H54 (cell line): ENCODE measurements at regions not wholly inside any gene's neighbourhood (a gene's known extent, or its start where the extent isn't known, plus 50 kb on each side); places are given as distances from the start of the nearest gene placed in this dataset.

Source experiments
- DNase-seq: peaks from one replicate; pipeline ENCODE4 v3.0.0; 2011; ENCODE audit warnings: low spot score, mixed read lengths; ENCODE audit not compliant: insufficient read length
- FAIRE-seq: peaks from 3 replicates; lab custom pipeline; 2011; peaks lifted over from hg19 to GRCh38; lab: Jason Lieb, UNC
- POLR2A ChIP-seq: IDR thresholded peaks from 2 replicates; pipeline ENCODE4 v1.6.1; 2011; ENCODE audit warnings: low read depth, mild to moderate bottlenecking, low read length

- no peak for TF ChIP-seq POLR2A
- FAIRE-seq: no peak
- DNase-seq: no peak
Measured at GRCh38 chr7:156560696-156561095, 79.9 kb upstream of the RNF32 start.

GRCh38 chr7:156560075-156560474, 80.5 kb upstream of the RNF32 start:
- FAIRE-seq (no peak), DNase-seq (no peak)
- TF ChIP-seq POLR2A: no peak

- TF ChIP-seq POLR2A: no peak
- no peak for FAIRE-seq
- no peak for DNase-seq
Measured at GRCh38 chr7:156559001-156559400, 81.6 kb upstream of the RNF32 start.

GRCh38 chr7:156558198-156558597, 82.4 kb upstream of the RNF32 start:
- DNase-seq (peak; percentile 47), FAIRE-seq (no peak)
- TF ChIP-seq POLR2A: no peak

GRCh38 chr7:156556083-156556482, 84.5 kb upstream of the RNF32 start:
- FAIRE-seq (no peak), DNase-seq (no peak)
- no peak for TF ChIP-seq POLR2A

DNA sequence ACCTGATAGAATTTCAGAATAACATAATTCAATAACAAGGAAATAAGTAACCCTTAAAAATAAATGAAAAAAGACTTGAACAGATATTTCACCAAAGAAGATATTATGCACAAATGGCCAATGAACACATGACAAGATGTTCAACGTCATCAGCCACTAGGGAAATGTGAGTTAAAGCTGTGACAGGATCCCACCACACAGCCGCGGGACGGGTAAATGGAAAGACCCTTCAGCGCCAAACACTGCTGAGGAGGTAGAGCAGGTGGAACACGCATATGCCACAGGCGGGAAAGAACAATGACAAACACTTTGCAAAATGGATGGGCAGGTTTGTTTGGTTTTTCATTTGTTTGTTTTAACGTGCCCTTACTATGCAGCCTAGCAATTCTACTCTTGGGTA, 86.1 kb upstream of the RNF32 start:
- DNase-seq: no peak
- FAIRE-seq: no peak

DNA sequence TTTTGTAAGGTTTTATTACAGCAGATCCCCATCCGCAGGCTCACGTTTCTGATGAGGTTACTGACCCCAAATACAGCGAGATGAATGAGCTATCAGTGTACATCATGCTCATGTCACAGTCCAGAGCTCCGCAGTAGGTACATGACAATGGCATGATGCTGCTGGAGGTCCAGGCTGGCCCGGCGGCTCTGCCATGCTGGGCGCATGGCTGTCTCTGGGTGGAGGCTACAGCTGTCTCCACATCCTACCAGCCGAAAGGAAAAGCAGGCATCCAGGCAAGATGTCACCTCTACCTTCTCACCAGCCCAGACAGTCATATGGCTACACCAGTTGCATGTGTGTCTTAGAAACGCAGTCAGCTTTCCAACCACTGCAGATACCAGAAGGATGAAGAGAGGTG, 90.9 kb upstream of the RNF32 start:
- no peak for TF ChIP-seq POLR2A
- FAIRE-seq (no peak), DNase-seq (no peak)

More for the DNA sequence above, 86.1 kb upstream of the RNF32 start:
- TF ChIP-seq POLR2A: no peak

DNA sequence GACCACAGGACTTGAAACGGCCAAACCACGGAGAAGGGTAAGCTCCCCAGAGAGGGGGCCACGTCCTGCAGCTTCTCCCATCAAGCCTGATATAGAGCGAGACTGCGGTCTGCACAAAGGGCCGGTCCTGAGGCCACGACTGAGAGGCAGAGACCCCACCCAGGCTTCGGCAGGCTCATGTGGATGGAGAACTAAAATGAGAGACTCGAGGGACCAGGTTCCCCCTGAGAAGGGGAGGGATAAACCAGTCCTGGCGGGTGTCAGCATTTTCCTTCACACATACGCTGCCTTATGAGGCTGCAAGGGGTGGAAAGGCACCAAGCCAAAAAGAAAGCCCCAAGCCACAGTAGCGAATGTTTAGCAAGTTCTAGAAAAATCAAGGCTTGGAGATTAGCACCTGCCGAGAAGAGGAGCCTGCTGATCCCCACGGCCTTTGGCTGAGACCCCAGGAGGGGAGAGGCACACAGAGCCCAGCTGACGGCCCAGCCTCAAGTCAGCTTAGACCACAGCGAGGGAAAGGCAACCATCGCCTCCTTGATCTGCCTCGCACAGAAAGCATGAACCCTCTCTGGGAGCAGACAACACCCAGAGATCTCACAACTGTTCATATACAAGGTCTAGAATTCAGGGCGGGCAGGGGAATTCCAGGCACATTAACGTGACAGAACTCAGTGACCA, 92.6 kb upstream of the RNF32 start:
- no peak for TF ChIP-seq POLR2A
- DNase-seq (no peak), FAIRE-seq (no peak)

DNA sequence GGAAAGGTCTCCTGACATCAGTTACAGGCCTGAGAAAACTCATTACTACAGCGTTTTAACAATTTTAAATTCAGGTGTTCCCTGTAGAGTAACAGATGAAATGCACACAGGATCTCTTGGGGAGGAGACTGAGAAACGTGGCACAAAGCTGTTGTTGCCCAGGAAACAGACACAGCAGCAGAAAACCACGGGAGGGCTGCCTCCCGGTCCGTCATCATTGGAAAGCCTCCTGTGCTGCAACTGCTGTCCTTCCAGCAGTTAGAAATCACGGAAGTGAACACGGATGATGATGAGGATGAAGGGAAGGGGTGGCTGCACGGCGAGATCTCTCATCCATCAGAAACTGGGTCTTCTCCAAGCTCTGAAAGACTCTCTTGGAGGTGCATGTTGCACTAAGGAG, 94.6 kb upstream of the RNF32 start:
- no peak for TF ChIP-seq POLR2A
- FAIRE-seq (no peak), DNase-seq (no peak)

- no peak for DNase-seq
- no peak for FAIRE-seq
- TF ChIP-seq POLR2A: no peak
Measured at GRCh38 chr7:156544919-156545715, 95.5 kb upstream of the RNF32 start.

GRCh38 chr7:156543699-156544598, 96.6 kb upstream of the RNF32 start:
- TF ChIP-seq POLR2A: no peak
- FAIRE-seq (no peak), DNase-seq (no peak)

DNA sequence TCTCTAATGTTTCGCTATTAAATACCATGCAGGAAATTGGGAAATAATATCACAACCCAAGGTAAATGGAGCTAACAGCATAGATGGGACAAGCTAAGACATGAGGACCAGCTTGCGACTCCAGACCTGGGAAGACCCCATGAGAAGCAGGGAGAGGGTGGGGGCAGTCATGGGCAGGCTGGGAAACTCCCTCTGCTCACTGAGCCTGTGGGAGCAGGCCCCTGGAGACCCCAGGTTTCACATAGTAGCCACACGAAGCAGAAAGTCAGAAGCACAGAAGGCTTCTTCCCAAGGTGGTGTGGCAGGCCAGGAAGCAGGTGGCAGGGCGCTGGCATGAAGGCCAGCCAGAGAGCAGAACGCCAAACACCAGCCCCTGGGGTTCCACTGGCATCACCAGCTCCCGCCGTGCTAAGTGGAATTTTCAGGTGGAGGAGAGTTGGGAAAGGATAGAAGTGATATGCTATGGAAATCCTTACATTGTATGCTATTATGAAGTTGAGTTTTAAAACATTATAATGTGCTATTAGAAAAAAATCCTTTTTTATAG, 99.9 kb upstream of the RNF32 start:
- no peak for TF ChIP-seq POLR2A
- no peak for FAIRE-seq
- no peak for DNase-seq

- no peak for TF ChIP-seq POLR2A
- FAIRE-seq (no peak), DNase-seq (no peak)
Measured at GRCh38 chr7:156539999-156540398, 100.6 kb upstream of the RNF32 start.

DNA sequence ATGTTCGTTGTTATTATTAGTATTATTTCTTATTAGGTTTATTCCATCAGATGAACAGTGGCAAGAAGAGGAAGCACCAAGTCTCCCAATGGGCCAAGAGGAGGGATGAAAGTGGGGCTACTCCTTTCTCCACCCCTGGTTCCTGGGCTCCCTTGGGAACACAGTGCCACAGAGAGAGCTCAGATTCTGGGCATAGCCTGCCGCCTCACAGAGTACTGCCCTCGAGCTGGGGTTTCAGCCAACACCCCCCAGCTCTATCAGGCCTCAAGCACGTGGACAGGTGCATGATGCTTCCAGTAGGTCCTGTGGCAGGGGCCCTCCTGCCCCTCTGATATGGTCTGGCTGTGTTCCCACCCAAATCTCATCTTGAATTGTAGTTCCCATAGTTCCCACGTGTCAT, 103.6 kb upstream of the RNF32 start:
- no peak for DNase-seq
- TF ChIP-seq POLR2A: no peak
- FAIRE-seq: no peak

DNA sequence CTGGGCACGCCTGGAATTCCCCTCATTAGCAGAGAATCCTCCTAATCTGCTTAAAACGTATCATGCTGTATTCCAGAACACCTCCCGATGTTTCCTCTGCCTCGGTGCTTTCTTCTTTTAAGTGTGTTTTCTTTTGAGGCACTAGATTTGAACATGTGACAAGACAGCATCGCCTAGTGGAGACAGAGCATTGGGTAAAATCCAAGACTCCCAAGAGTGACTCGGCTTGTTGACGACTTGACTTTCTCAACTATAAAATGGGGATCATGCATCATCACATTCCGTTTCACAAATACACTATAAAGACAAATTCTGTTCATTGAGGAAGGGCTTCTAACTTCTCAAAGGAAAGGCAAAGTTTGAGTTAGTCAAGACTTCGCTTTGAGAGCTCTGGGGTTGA, 105.6 kb upstream of the RNF32 start:
- DNase-seq (no peak), FAIRE-seq (no peak)
- no peak for TF ChIP-seq POLR2A
